Neural cell (in vitro differentiated cells): ENCODE measurements at regions not wholly inside any gene's neighbourhood (a gene's known extent, or its start where the extent isn't known, plus 50 kb on each side); places are given as distances from the start of the nearest gene placed in this dataset.

Source experiments
- CTCF ChIP-seq: fragments of 450-650 bp; IDR thresholded peaks from 2 replicates; pipeline ENCODE4 v1.5.1; 2014; ENCODE audit warnings: antibody characterized with exemption, mild to moderate bottlenecking, moderate library complexity; ENCODE audit not compliant: poor library complexity, severe bottlenecking
- EP300 ChIP-seq: fragments of 450-650 bp; conservative IDR thresholded peaks from 2 replicates; pipeline ENCODE4 v1.6.1; 2014; ENCODE audit warnings: antibody characterized with exemption, mild to moderate bottlenecking, moderate library complexity; ENCODE audit not compliant: poor library complexity, severe bottlenecking
- EZH2 ChIP-seq: fragments of 200-600, 300-800 bp; shearing (Covaris generic), sonication (generic); IDR thresholded peaks from 2 replicates; pipeline ENCODE4 v1.6.1; 2014; ENCODE audit warnings: antibody characterized with exemption, low read length, borderline replicate concordance, mild to moderate bottlenecking; ENCODE audit not compliant: insufficient read depth, poor library complexity, severe bottlenecking
- POLR2AphosphoS5 ChIP-seq: IDR thresholded peaks from 2 replicates; pipeline ENCODE4 v1.6.1; 2012
- RAD21 ChIP-seq: fragments of 450-650 bp; conservative IDR thresholded peaks from 2 replicates; pipeline ENCODE4 v1.6.1; 2014; ENCODE audit warnings: antibody characterized with exemption, mild to moderate bottlenecking, moderate library complexity
- SMC3 ChIP-seq: fragments of 450-650 bp; conservative IDR thresholded peaks from 2 replicates; pipeline ENCODE4 v1.6.1; 2014; ENCODE audit warnings: antibody characterized with exemption, mild to moderate bottlenecking, moderate library complexity; ENCODE audit not compliant: poor library complexity

- TF ChIP-seq POLR2AphosphoS5: no peak
- no peak for TF ChIP-seq CTCF
- TF ChIP-seq EP300: no peak
- TF ChIP-seq SMC3: no peak
- TF ChIP-seq RAD21: no peak
- TF ChIP-seq EZH2: no peak
These were observed 76.9 kb upstream of the MAFB start for GRCh38 chr20:40765814-40766480.
